SU-DHL-6 (cell line): ENCODE measurements at regions not wholly inside any gene's neighbourhood (a gene's known extent, or its start where the extent isn't known, plus 50 kb on each side); places are given as distances from the start of the nearest gene placed in this dataset.

Source experiments
- EZH2phosphoT487 ChIP-seq: fragments of 200-600 bp; sonication (generic), shearing (Covaris generic); conservative IDR thresholded peaks from 2 replicates; pipeline ENCODE4 v1.6.1; 2018; ENCODE audit warnings: mild to moderate bottlenecking, antibody characterized with exemption, low read length, moderate library complexity, mixed read lengths
- TF ChIP-seq, protein P1 (sequence below): fragments of 200-600 bp; sonication (generic); IDR thresholded peaks from one replicate; pipeline ENCODE4 v1.5.1; 2017; ENCODE audit warnings: antibody characterized with exemption, mild to moderate bottlenecking, low read length, moderate library complexity; ENCODE audit not compliant: insufficient read depth, poor library complexity, severe bottlenecking

DNA sequence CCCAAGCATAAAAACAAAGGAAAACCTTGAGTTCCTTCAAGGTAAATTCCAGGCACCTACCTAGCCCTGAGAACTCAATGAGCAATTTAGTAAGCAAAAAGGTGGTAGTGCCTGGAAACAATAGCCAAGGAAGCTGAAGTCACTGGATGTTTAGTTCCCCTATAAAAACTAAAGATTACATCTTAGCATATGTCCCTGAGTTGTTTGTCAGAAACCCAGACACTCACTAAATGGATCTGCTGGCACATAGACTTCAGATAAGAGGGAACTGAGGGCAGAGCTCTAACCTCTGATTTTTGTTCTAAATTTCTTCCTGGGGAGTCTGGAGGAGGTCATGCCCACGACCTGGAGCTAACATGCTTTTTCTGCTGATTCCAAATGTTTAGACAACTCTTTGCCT lies 532.8 kb upstream of the SALL1 start:
- TF ChIP-seq, protein P1, sequence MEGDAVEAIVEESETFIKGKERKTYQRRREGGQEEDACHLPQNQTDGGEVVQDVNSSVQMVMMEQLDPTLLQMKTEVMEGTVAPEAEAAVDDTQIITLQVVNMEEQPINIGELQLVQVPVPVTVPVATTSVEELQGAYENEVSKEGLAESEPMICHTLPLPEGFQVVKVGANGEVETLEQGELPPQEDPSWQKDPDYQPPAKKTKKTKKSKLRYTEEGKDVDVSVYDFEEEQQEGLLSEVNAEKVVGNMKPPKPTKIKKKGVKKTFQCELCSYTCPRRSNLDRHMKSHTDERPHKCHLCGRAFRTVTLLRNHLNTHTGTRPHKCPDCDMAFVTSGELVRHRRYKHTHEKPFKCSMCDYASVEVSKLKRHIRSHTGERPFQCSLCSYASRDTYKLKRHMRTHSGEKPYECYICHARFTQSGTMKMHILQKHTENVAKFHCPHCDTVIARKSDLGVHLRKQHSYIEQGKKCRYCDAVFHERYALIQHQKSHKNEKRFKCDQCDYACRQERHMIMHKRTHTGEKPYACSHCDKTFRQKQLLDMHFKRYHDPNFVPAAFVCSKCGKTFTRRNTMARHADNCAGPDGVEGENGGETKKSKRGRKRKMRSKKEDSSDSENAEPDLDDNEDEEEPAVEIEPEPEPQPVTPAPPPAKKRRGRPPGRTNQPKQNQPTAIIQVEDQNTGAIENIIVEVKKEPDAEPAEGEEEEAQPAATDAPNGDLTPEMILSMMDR = no peak
- TF ChIP-seq EZH2phosphoT487 = no peak
